Trophoblast cell (in vitro differentiated cells and primary cell): ENCODE measurements at regions not wholly inside any gene's neighbourhood (a gene's known extent, or its start where the extent isn't known, plus 50 kb on each side); places are given as distances from the start of the nearest gene placed in this dataset.
"Not testable (repeated sequence)": the region's sequence is repeated elsewhere in the genome, so short reads cannot be mapped to it uniquely, and the experiment has no call there.

ENCODE experiments used
- DNase-seq, 2 donors: peaks; one replicate each; pipeline ENCODE4 v3.0.0-alpha.2; 2016
- H2AFZ ChIP-seq: 2 replicates; pipeline ENCODE4 v1.6.1; 2013; ENCODE audit warnings: low read length, moderate library complexity, mild to moderate bottlenecking; ENCODE audit not compliant: insufficient read depth, poor library complexity
- H2AK5ac ChIP-seq: 2 replicates; pipeline ENCODE4 v1.6.1; 2013; ENCODE audit warnings: mild to moderate bottlenecking, low read length
- H2BK120ac ChIP-seq: 2 replicates; pipeline ENCODE4 v1.6.1; 2013; ENCODE audit warnings: low read length, mild to moderate bottlenecking, moderate library complexity; ENCODE audit not compliant: insufficient read depth, poor library complexity
- H2BK12ac ChIP-seq: 2 replicates; pipeline ENCODE4 v1.6.1; 2013; ENCODE audit warnings: mild to moderate bottlenecking, low read length, moderate library complexity
- H2BK5ac ChIP-seq: 2 replicates; pipeline ENCODE4 v1.6.1; 2013; ENCODE audit warnings: low read length, low read depth, moderate library complexity, mild to moderate bottlenecking; ENCODE audit not compliant: poor library complexity
- H3K14ac ChIP-seq: 2 replicates; pipeline ENCODE4 v1.6.1; 2013; ENCODE audit warnings: mild to moderate bottlenecking, low read length
- H3K18ac ChIP-seq: 2 replicates; pipeline ENCODE4 v1.6.1; 2013; ENCODE audit warnings: mild to moderate bottlenecking, low read length
- H3K23ac ChIP-seq: 2 replicates; pipeline ENCODE4 v1.6.1; 2013; ENCODE audit warnings: low read length
- H3K27ac ChIP-seq: 2 replicates; pipeline ENCODE4 v1.5.1; 2013; ENCODE audit warnings: low read depth, mild to moderate bottlenecking, inconsistent platforms, low read length, moderate library complexity
- H3K27me3 ChIP-seq: 2 replicates; pipeline ENCODE4 v1.6.1; 2013; ENCODE audit warnings: inconsistent platforms, mild to moderate bottlenecking, low read length, moderate library complexity; ENCODE audit not compliant: insufficient read depth
- H3K36me3 ChIP-seq, 2 experiments: 1 replicate in 1 of 2; 2 replicates in 1 of 2; pipeline ENCODE4 v1.6.1; 2013; ENCODE audit warnings: low read length in 2 of 2, mild to moderate bottlenecking in 2 of 2, moderate library complexity in 1 of 2; ENCODE audit not compliant: insufficient read depth in 2 of 2, control insufficient read depth in 1 of 2
- H3K4ac ChIP-seq: 2 replicates; pipeline ENCODE4 v1.6.1; 2013; ENCODE audit warnings: low read depth, mild to moderate bottlenecking, low read length, moderate library complexity
- H3K4me1 ChIP-seq, 2 experiments: 1 replicate in 1 of 2; 2 replicates in 1 of 2; pipeline ENCODE4 v1.6.1; 2013; ENCODE audit warnings: low read length in 2 of 2, mild to moderate bottlenecking in 2 of 2, moderate library complexity in 1 of 2; ENCODE audit not compliant: insufficient read depth in 2 of 2, control insufficient read depth in 1 of 2
- H3K4me2 ChIP-seq: 2 replicates; pipeline ENCODE4 v1.6.1; 2013; ENCODE audit warnings: inconsistent platforms, mild to moderate bottlenecking, low read length, moderate library complexity
- H3K4me3 ChIP-seq: 2 replicates; pipeline ENCODE4 v1.5.1; 2013; ENCODE audit warnings: mild to moderate bottlenecking, low read depth, low read length, inconsistent platforms
- H3K79me1 ChIP-seq: one replicate; pipeline ENCODE4 v1.6.1; 2013; ENCODE audit warnings: low read length
- H3K79me2 ChIP-seq: 2 replicates; pipeline ENCODE4 v1.6.1; 2013; ENCODE audit warnings: low read length, mild to moderate bottlenecking; ENCODE audit not compliant: control insufficient read depth, insufficient read depth, poor library complexity
- H3K9ac ChIP-seq: 2 replicates; pipeline ENCODE4 v1.6.1; 2013; ENCODE audit warnings: mild to moderate bottlenecking, low read length
- H3K9me3 ChIP-seq: 2 replicates; pipeline ENCODE4 v1.6.1; 2013; ENCODE audit warnings: low read depth, mild to moderate bottlenecking, control low read depth, inconsistent platforms, low read length; ENCODE audit not compliant: insufficient read depth
- H4K12ac ChIP-seq: 2 replicates; pipeline ENCODE4 v1.6.1; 2013; ENCODE audit warnings: low read depth, mild to moderate bottlenecking, low read length, moderate library complexity
- H4K8ac ChIP-seq: 2 replicates; pipeline ENCODE4 v1.6.1; 2013; ENCODE audit warnings: low read depth, mild to moderate bottlenecking, low read length, moderate library complexity
- H4K91ac ChIP-seq: one replicate; pipeline ENCODE4 v1.6.1; 2013; ENCODE audit warnings: low read depth, mild to moderate bottlenecking, low read length, moderate library complexity
- WGBS: extraction: QIAGEN DNeasy Blood & Tissue Kit; methylation state at CpG from one replicate; pipeline ENCODE4 v1.1.7; 2013; ENCODE audit warnings: missing lambda C conversion rate; ENCODE audit not compliant: insufficient read length, insufficient coverage; ENCODE audit errors: extremely low coverage; 5-methylcytosine and 5-hydroxymethylcytosine counted together

DNA sequence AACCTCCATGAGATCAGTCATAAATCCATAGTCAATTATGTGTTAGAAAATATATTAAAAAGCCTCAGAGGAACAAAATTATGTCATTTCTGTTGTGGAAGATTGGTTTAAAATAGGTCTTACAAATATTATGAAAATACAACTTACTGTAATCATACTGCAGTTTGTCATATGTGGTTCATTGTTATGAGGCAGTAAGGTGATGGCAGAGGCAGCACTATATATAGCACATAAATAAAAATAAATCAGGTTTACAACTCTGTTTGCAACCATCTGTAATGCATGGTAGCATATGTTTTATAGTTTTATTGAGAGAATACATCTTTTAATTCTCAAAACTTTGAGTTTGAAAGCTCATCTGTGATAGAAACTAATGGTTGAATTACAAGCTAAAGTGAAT is 651.4 kb downstream of the PCDH11X start:
- H3K18ac ChIP-seq, result not testable (repeated sequence)

DNA sequence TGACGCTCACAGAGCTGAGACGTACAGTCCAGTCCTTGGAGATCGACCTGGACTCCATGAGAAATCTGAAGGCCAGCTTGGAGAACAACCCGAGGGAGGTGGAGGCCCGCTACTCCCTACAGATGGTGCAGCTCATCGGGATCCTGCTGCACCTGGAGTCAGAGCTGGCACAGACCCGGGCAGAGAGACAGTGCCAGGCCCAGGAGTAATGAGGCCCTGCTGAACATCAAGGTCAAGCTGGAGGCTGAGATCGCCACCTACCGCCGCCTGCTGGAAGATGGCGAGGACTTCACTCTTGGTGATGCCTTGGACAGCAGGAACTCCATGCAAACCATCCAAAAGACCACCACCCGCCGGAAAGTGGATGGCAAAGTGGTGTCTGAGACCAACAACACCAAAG is 681.4 kb downstream of the PCDH11X start:
- not testable (repeated sequence) for H4K12ac ChIP-seq, H3K23ac ChIP-seq, H3K18ac ChIP-seq, H3K4ac ChIP-seq, H4K8ac ChIP-seq, H3K27me3 ChIP-seq, H2BK120ac ChIP-seq, H2BK12ac ChIP-seq, H3K27ac ChIP-seq, H3K9me3 ChIP-seq, H2AK5ac ChIP-seq, H3K79me2 ChIP-seq, H3K36me3 ChIP-seq, H4K91ac ChIP-seq, H2AFZ ChIP-seq, H3K4me2 ChIP-seq, H3K9ac ChIP-seq, H3K4me1 ChIP-seq, H3K4me3 ChIP-seq, DNase-seq, H2BK5ac ChIP-seq, H3K79me1 ChIP-seq, H3K14ac ChIP-seq
- no CpG with 5 or more reads among the region's 13 CpGs for WGBS

More for the DNA sequence above, 651.4 kb downstream of the PCDH11X start:
- H4K12ac ChIP-seq, H4K91ac ChIP-seq, H3K79me2 ChIP-seq, H3K14ac ChIP-seq, H3K27me3 ChIP-seq, H3K23ac ChIP-seq, H3K4me2 ChIP-seq, H2AFZ ChIP-seq, H3K36me3 ChIP-seq, H3K9ac ChIP-seq, H2BK12ac ChIP-seq, H2BK5ac ChIP-seq, H3K4me1 ChIP-seq, H2BK120ac ChIP-seq, H4K8ac ChIP-seq, H3K4ac ChIP-seq, H3K4me3 ChIP-seq, H3K79me1 ChIP-seq, DNase-seq, H3K27ac ChIP-seq, H2AK5ac ChIP-seq, H3K9me3 ChIP-seq: not testable (repeated sequence)

- H3K79me1 ChIP-seq, H4K8ac ChIP-seq, H2AFZ ChIP-seq, H3K18ac ChIP-seq, H3K14ac ChIP-seq, H4K91ac ChIP-seq, H3K9ac ChIP-seq, H4K12ac ChIP-seq, H3K4me3 ChIP-seq, H3K27ac ChIP-seq, H3K4me1 ChIP-seq, H3K9me3 ChIP-seq, H2AK5ac ChIP-seq, H3K4me2 ChIP-seq, H2BK5ac ChIP-seq, H3K27me3 ChIP-seq, H3K4ac ChIP-seq, H2BK12ac ChIP-seq, H2BK120ac ChIP-seq, H3K23ac ChIP-seq, DNase-seq, H3K36me3 ChIP-seq, H3K79me2 ChIP-seq: not testable (repeated sequence)
- WGBS, result no CpG with 5 or more reads among the region's 3 CpGs
Observed at GRCh38 chrX:92480165-92480564, 701.0 kb downstream of the PCDH11X start.

DNA sequence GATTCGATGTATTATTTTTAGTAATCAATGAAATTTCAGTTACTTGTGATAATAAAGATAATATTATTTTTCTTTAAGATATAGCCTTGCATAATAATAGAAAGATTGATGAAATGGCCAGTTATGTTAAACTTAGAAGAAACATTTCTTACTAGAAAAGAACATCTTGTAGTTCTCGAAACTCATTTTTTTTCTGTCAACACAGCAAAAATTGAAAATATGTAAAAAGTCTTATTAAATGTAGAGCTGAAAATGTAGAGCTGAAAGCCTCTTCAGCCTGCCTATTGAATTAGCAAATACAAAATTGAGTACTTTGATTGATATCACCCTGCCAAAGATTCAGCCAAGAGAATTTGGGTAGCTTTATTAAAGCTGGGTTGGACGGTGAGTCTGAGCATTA is 706.3 kb downstream of the PCDH11X start:
- not testable (repeated sequence) for H2AFZ ChIP-seq, H3K4me1 ChIP-seq, H4K8ac ChIP-seq, H3K14ac ChIP-seq, H3K9me3 ChIP-seq, H2BK5ac ChIP-seq, H2AK5ac ChIP-seq, DNase-seq, H3K27me3 ChIP-seq, H3K4ac ChIP-seq, H3K23ac ChIP-seq, H2BK120ac ChIP-seq, H3K36me3 ChIP-seq, H2BK12ac ChIP-seq, H3K18ac ChIP-seq, H3K27ac ChIP-seq, H3K79me1 ChIP-seq, H3K9ac ChIP-seq, H4K12ac ChIP-seq, H3K4me3 ChIP-seq, H3K79me2 ChIP-seq, H3K4me2 ChIP-seq, H4K91ac ChIP-seq
- no CpG with 5 or more reads among the region's 3 CpGs for WGBS

DNA sequence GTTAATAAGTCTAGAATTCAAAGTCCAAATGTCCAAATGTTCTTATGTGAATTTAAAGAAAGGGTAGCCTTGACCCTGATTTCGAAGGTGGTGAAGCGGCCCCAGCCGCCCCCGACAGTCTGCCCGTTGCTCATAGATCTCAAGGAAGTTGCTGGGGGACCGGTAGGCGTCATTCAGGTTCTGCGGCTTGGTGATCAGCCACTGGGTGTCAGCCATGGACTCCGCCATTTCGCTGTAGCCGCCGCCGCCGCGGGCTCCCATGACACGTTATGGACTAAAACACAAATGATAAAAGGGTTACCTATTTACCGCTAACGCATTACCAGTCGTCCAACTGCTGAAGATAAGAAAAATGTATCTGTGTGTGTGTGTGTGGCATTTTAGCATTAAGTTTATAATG is 736.1 kb downstream of the PCDH11X start:
- H3K4me2 ChIP-seq, H3K4me1 ChIP-seq, H4K12ac ChIP-seq, H3K9me3 ChIP-seq, H3K36me3 ChIP-seq, H3K79me1 ChIP-seq, H4K8ac ChIP-seq, H3K9ac ChIP-seq, H2AK5ac ChIP-seq, DNase-seq, H3K4ac ChIP-seq, H3K4me3 ChIP-seq, H3K18ac ChIP-seq, H2AFZ ChIP-seq, H2BK5ac ChIP-seq, H2BK12ac ChIP-seq, H2BK120ac ChIP-seq, H3K27ac ChIP-seq, H4K91ac ChIP-seq, H3K27me3 ChIP-seq, H3K23ac ChIP-seq, H3K79me2 ChIP-seq, H3K14ac ChIP-seq: not testable (repeated sequence)
- WGBS, result no CpG with 5 or more reads among the region's 19 CpGs
